ENCODE measurements at regions not wholly inside any gene's neighbourhood (a gene's known extent, or its start where the extent isn't known, plus 50 kb on each side); places are given as distances from the start of the nearest gene placed in this dataset.

- H3K4me3 ChIP-seq (replicated peaks in 1 of 2; ENCODE audit: low read depth in 2 of 2, low read length in 2 of 2) = no peak overlapping the region
- TF ChIP-seq CTCF (IDR thresholded peaks at IDR 0.05; ENCODE audit: low read depth, low read length) = no peak
- DNase-seq (ENCODE audit: low read depth in 2 of 2) = no peak
Measured at GRCh38 chrX:143935601-143936000, 51.7 kb downstream of the UBE2NL start.

DNA sequence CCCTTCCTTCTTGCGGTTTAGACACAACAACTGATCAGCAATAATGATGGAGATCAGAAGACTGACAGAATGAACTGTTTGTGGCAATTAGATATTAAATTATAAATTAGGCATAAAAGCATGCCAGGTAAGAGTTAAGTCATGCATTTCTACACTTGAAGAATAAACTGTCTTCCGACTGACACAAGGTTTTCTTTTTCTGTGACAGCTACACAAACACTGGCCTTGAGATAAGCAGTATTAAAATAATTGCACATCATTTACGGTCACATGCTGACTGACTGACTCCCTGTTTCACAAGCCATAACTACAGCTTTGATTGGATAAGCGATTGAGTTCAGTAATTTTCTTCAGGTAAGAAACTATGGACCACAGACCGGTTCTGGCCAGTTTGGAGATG, 56.2 kb downstream of the UBE2NL start:
- DNase-seq (ENCODE audit: low read depth in 2 of 2) = no peak
- no peak for TF ChIP-seq CTCF (IDR thresholded peaks at IDR 0.05; ENCODE audit: low read depth, low read length)

GRCh38 chrX:143945171-143945570, 61.3 kb downstream of the UBE2NL start:
- H3K4me3 ChIP-seq (replicated peaks in 1 of 2; ENCODE audit: low read depth in 2 of 2, low read length in 2 of 2) = no peak overlapping the region
- no peak for DNase-seq (ENCODE audit: low read depth in 2 of 2)
- no peak for TF ChIP-seq CTCF (IDR thresholded peaks at IDR 0.05; ENCODE audit: low read depth, low read length)

More for the DNA sequence above, 56.2 kb downstream of the UBE2NL start:
- no peak overlapping the region for H3K4me3 ChIP-seq (replicated peaks in 1 of 2; ENCODE audit: low read depth in 2 of 2, low read length in 2 of 2)

DNA sequence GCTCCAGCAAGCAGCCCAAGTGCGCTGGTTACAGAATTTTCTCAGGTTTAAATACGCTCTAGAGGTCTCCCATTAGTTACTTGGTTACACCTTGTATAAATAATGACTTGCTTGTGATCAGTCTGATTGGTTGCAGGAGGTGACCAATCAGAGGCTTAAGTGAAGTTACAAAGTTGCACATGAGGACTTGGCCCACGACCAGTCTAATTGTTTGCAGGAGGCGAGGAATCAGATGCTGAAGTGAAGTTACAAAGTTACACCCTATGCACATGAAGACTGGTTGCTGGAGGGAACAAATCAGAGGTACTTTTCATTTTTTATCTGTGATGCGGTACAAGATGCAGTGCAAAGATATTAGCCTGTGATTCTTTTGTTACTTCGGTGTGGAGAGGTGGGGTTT, 80.7 kb downstream of the UBE2NL start:
- no peak overlapping the region for H3K4me3 ChIP-seq (replicated peaks in 1 of 2; ENCODE audit: low read depth in 2 of 2, low read length in 2 of 2)
- no peak for TF ChIP-seq CTCF (IDR thresholded peaks at IDR 0.05; ENCODE audit: low read depth, low read length)
- no peak for DNase-seq (ENCODE audit: low read depth in 2 of 2)

- H3K4me3 ChIP-seq (replicated peaks in 1 of 2; ENCODE audit: low read depth in 2 of 2, low read length in 2 of 2) = no peak overlapping the region
- no peak for TF ChIP-seq CTCF (IDR thresholded peaks at IDR 0.05; ENCODE audit: low read depth, low read length)
Measured at GRCh38 chrX:143988356-143988755, 104.5 kb downstream of the UBE2NL start.

GRCh38 chrX:143994206-143994605, 110.3 kb downstream of the UBE2NL start:
- TF ChIP-seq CTCF (IDR thresholded peaks at IDR 0.05; ENCODE audit: low read depth, low read length) = no peak
- DNase-seq (ENCODE audit: low read depth in 2 of 2) = peak in 1 of 2 donors; percentile 21
- H3K4me3 ChIP-seq (replicated peaks in 1 of 2; ENCODE audit: low read depth in 2 of 2, low read length in 2 of 2) = no peak overlapping the region

More at GRCh38 chrX:143988356-143988755, 104.5 kb downstream of the UBE2NL start:
- no peak for DNase-seq (ENCODE audit: low read depth in 2 of 2)

- no peak overlapping the region for H3K4me3 ChIP-seq (replicated peaks in 1 of 2; ENCODE audit: low read depth in 2 of 2, low read length in 2 of 2)
- DNase-seq (ENCODE audit: low read depth in 2 of 2) = no peak
- TF ChIP-seq CTCF (IDR thresholded peaks at IDR 0.05; ENCODE audit: low read depth, low read length) = no peak
Measured at GRCh38 chrX:143998261-143998660, 114.4 kb downstream of the UBE2NL start.

Data from cardiac fibroblast (primary cell).